ENCODE measurements at regions not wholly inside any gene's neighbourhood (a gene's known extent, or its start where the extent isn't known, plus 50 kb on each side); places are given as distances from the start of the nearest gene placed in this dataset.

- no peak for DNase-seq (ENCODE audit: low read depth in 2 of 2)
These were observed 323.2 kb upstream of the NOCT start for GRCh38 chr4:138692411-138692810.

GRCh38 chr4:138689593-138689992, 326.0 kb upstream of the NOCT start:
- no peak for DNase-seq (ENCODE audit: low read depth in 2 of 2)

DNA sequence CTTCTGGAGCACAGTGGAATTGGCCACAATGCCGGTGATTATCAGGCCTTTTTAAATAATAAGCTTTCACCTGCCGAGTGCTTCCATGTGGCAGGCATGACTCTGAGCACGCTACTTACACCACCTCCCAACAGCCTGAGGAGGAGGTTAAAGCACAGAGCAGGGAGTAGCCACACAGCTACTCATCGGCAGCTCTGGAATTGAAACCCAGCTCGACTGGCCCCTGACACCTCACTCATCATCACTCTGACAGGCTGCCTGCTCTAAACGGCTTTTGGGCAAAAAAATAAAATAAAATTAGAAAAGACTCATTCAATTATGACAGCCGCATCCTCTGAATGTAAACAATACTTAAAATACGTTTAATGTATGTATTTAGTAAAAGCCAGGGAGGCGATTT, 326.4 kb upstream of the NOCT start:
- DNase-seq (ENCODE audit: low read depth in 2 of 2): no peak

DNA sequence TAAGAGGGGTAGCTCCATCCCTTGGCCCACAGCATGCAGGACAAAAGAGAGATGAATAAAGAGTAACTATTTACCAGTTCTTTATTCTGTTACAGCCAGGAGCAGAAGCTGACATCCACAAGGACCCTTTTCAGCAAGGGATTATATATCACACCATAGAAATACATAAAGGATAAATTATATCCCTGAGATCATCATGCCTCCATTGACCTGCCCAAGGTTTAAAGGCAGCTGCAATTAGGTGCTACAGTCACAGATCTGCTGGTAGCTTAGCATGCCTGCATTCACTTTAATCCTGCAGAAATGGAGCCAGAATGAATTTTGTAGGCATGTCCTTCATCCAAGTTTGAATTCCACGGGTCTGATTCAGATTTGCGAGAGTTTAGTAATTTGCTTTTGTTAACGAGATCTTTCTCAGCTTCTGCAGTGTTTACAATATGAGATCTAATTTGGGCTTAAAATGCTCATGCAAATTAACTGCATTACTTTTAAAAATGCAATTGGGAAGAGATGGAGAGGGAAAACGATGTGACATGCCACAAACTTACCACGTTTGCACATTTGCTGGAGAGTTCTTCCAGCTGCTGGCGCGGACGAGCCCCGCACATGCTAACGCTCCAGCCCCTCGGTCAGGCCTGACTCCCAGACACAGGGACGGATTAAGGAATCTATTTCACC, 327.0 kb upstream of the NOCT start:
- DNase-seq (ENCODE audit: low read depth in 2 of 2): no peak

GRCh38 chr4:138686106-138686835, 329.3 kb upstream of the NOCT start:
- DNase-seq (ENCODE audit: low read depth in 2 of 2): no peak

- DNase-seq (ENCODE audit: low read depth in 2 of 2): no peak
These were observed 330.3 kb upstream of the NOCT start for GRCh38 chr4:138685316-138685715.

DNA sequence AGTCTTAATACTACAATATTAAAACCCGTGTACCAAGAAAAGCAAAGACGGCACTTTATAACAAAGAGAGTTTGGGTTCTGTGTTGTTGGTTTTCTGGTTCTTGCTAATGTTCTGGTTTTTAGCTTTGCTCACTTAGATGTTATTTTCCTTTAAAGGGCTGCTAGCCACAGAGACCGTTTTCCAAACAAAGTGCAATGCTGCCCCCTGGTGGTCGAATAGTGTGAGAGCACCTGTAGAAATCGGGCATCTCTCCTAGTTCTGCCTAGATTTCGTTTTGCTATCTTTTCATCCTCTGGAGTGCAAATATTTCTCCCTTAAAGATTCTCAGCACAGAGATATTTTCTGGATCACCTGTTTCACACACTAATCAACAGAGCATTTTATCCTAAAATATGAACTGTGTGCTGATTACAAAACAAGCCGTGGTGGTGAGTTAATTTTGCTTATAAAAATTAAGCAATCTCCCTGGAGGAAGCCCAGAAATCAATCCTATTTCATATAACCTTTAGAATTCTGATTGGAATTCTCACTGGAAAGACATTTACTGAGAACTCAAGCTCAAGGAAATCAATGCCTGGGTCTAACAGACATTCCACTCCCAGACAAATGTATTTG, 334.5 kb upstream of the NOCT start:
- DNase-seq (ENCODE audit: low read depth in 2 of 2): peak; percentile 49 to 80

- DNase-seq (ENCODE audit: low read depth in 2 of 2): no peak
These were observed 335.3 kb upstream of the NOCT start for GRCh38 chr4:138680256-138680655.

DNA sequence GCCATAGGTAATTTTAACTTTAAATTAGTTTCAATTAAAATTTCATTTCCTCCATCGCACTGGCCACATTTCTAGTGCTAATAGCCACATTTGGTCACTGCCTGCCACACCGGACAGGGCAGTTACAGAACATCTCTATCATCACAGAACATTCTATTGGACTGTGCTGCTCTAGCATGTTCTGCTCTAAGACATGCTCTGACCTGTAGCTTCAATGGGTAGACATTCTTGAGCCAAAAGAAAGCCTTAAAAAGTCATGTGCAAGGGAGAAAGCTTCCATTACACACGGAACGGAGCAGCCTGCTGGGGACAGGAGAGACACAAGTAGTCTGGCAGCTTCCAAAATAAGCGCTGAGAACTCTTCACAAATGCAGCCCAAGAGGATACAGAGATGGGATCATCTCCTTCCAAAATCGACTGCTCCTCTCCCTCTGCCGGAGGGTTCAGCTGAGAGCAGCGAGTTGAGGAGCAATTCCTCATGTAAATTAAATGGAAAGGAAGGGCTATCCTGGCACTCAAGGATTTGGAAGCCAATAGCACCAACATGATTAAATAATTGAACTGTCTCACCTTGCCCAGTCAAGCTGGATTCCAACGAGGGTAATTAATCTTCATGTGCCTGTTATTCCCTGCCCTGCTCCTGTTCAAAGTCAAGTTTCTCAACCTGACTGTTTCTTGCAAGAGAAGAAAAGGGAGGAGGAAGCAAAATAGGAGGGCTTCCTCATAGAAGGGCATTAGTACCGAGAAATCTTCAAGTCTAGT, 336.4 kb upstream of the NOCT start:
- no peak for DNase-seq (ENCODE audit: low read depth in 2 of 2)

GRCh38 chr4:138677748-138678147, 337.8 kb upstream of the NOCT start:
- no peak for DNase-seq (ENCODE audit: low read depth in 2 of 2)

DNA sequence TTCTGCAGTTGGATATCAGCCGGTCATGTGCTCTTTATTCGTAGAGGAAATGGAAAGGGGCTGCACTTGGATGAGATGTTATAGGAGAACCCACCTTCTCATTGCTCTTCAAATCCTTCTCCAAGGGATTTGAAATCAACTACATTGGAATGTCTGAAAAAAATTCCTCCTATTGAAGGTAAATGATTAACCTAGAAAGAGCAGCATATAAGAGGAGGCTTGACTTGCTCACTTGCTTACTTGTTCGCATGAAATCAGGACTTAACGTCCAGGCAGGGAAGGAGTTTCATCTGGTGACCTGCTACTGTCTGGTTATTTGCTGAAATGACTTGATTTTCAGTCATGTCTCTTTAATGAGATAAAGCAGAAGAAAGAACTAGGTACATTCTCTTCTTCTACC, 338.4 kb upstream of the NOCT start:
- no peak for DNase-seq (ENCODE audit: low read depth in 2 of 2)

DNA sequence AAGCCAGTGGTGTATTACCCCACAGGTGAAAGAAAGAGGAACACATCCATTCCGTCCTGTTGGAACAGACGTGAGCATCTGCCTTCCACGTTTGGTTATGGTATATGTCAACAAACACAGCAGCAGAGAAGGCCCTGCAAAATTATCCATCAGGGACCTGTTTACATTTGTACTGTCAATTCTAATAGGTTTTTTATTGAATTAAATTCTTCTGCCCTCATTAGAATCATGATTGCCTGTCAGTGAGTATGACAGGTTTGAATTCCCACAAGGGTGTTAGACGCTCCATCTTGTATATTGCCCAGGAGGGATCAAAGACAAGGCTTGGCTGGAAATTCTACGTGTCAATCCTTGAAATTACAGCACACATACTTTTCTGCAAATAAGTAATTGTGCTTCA, 339.9 kb upstream of the NOCT start:
- no peak for DNase-seq (ENCODE audit: low read depth in 2 of 2)

DNA sequence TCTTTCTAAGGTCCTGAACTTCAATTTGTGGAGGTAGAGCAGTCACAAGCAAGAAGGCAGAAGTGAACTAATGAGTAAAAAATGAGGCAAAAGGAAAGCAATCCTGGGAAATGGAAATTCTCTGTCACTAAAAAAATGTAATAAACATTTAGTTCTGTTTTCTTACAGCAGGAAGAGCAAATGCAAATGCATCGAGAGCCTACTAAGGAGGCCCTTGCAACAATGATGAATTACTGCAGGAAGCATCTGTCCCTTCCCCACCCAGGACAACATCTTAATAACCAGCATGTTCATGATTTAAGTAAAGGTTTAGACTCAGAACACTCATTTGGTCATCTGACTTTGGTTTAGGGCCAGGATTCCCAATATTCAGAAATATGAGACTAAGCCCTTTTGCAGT, 341.4 kb upstream of the NOCT start:
- no peak for DNase-seq (ENCODE audit: low read depth in 2 of 2)

GRCh38 chr4:138673053-138673452, 342.5 kb upstream of the NOCT start:
- DNase-seq (ENCODE audit: low read depth in 2 of 2): no peak

DNA sequence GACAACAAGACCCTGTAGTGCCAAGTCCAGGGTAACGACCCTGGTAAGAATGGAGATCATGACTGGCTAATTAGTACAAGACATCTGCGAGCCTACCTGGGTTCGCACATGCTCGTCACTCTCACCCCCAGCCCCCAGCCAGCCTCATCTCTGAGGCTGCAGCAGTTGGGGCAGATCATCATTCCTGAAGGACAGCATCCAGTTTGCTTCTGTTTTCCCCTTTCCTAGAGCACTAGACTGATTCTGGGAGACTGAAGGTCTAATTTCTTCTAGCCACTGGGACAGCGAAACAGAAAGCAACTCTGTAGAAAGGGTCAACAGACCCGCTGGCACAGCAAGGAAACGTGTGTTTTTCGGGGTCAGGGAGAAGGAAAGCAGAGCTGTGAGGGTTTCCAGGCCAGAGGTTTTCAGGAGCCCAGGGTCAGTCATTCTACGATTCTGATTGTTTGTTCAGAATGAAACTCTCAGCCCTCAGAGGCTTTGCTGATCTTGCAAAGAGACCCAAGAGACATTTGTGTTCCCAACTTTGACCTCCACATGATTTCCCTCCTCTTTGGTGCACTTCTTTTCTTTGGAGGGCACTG, 343.1 kb upstream of the NOCT start:
- DNase-seq (ENCODE audit: low read depth in 2 of 2): no peak

- no peak for DNase-seq (ENCODE audit: low read depth in 2 of 2)
These were observed 343.9 kb upstream of the NOCT start for GRCh38 chr4:138671606-138672084.

DNA sequence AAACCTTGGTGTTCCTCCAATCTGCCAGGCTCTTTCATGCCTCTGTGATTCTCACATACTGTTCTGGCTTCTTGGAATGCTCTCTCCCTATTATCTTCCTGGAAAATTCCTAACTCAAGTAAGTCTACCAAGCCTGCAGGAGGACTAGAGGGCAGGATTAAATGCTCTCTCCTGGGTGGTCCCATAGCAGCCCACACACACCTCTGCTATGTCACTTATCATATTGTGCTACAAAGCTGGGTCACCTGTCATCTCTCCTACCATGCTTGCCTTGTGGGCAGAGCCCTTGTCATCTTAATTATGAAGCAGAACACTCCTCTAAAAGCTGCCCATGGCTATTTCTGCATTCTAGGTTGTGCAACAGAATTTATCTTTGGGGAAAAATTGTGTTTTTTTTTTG, 344.5 kb upstream of the NOCT start:
- DNase-seq (ENCODE audit: low read depth in 2 of 2): no peak

- no peak for DNase-seq (ENCODE audit: low read depth in 2 of 2)
These were observed 344.9 kb upstream of the NOCT start for GRCh38 chr4:138670681-138671080.

DNA sequence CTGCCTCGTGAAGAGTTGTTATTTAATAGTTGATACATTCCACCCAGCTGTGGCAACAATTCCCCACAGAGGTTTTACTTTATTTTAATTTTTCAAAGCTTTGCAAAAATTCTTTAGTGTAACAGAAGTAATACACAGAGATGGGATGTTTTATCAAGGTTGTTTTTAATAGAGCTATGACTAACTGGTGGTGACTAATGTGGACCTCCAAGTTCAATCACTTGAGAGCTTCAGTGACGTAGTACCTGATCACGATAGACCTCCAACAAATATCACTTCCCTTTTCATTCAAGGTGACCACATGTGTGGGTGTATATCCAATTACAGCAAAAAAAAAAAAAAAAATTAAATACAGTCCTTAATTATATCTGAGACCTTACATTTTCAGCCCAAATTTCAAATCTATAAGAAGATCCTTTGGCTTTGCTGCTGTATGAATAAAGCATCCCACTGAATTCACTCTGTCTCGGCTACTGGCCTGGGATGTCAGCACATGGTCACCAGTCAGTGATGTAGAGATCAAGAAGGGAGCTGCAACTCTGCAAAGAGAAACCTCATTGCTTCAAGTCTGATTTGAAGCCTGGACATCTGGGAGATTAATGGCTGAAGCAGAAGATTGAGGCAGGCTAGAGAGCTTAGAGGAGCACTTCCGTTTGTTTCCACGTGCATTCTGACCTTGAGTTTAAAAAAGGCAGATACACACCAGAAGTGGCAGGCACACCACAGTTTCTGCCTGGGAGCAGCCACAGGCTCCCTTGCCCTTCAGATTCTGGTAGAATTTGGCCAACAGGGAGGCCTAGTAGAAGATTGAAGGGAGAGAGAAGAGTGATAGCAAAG, 345.9 kb upstream of the NOCT start:
- DNase-seq (ENCODE audit: low read depth in 2 of 2): no peak

GRCh38 chr4:138668309-138668708, 347.3 kb upstream of the NOCT start:
- no peak for DNase-seq (ENCODE audit: low read depth in 2 of 2)

DNA sequence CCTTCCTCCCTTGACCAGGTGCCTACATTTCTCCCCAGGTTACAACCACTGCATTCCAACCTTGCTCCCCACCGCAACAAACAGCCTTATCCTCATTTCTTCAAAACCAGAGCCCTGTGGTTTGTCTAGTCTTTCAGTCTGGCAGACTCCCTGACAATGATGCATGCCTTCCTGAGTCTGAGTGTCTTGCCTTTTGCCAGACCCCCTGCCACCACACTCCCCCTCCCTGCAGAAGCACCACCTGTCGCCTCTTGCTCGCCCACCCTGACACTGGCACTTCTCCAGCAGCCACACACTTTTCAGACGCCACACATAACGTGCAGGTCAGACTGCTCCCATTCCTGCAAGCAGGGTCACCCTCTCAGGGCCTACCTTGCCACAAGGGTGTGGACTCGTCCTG, 349.2 kb upstream of the NOCT start:
- no peak for DNase-seq (ENCODE audit: low read depth in 2 of 2)
